ENCODE measurements at regions not wholly inside any gene's neighbourhood (a gene's known extent, or its start where the extent isn't known, plus 50 kb on each side); places are given as distances from the start of the nearest gene placed in this dataset.

DNA sequence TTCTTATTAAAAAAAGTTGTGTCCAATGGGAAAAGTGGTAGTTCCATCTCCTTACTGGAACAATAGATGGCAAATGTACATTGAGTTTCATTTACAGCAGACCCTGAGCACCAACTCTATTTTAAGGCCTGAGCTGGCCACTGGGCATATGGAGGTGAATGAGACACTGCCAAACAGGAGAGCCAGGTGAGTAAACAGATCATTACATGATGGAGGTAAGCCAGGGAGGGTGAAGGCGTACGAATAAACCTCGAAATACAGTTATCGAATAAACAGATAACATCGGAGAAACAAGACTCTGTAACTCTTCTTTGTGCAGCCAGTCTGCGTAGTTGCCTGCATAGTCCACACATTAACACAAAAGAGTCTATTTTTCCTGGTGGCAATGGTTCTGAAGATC is 446.4 kb upstream of the KLF4 start:
- TF ChIP-seq SRF (IDR thresholded peaks at IDR 0.05; ENCODE audit: low read depth, low read length) (no peak), THAP11 (CRISPR knock-in tag; IDR thresholded peaks at IDR 0.05) (no peak), PHF5A (CRISPR knock-in tag; IDR thresholded peaks at IDR 0.05; ENCODE audit: low read depth, unreplicated experiment) (no peak), RAD21 (CRISPR knock-in tag; IDR thresholded peaks at IDR 0.05) (no peak), ARNTL (CRISPR knock-in tag; IDR thresholded peaks at IDR 0.05) (no peak), ZNF20 (CRISPR knock-in tag; IDR thresholded peaks at IDR 0.05) (no peak), ZKSCAN1 (IDR thresholded peaks at IDR 0.05; ENCODE audit: low read length) (no peak), ZBTB1 (CRISPR knock-in tag; IDR thresholded peaks at IDR 0.05; ENCODE audit: borderline replicate concordance) (no peak)
- TF ChIP-seq, protein P1, sequence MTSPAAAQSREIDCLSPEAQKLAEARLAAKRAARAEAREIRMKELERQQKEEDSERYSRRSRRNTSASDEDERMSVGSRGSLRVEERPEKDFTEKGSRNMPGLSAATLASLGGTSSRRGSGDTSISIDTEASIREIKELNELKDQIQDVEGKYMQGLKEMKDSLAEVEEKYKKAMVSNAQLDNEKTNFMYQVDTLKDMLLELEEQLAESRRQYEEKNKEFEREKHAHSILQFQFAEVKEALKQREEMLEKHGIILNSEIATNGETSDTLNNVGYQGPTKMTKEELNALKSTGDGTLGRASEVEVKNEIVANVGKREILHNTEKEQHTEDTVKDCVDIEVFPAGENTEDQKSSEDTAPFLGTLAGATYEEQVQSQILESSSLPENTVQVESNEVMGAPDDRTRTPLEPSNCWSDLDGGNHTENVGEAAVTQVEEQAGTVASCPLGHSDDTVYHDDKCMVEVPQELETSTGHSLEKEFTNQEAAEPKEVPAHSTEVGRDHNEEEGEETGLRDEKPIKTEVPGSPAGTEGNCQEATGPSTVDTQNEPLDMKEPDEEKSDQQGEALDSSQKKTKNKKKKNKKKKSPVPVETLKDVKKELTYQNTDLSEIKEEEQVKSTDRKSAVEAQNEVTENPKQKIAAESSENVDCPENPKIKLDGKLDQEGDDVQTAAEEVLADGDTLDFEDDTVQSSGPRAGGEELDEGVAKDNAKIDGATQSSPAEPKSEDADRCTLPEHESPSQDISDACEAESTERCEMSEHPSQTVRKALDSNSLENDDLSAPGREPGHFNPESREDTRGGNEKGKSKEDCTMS (CRISPR knock-in tag; conservative IDR thresholded peaks at IDR 0.05) = no peak
- TF ChIP-seq, protein P2, sequence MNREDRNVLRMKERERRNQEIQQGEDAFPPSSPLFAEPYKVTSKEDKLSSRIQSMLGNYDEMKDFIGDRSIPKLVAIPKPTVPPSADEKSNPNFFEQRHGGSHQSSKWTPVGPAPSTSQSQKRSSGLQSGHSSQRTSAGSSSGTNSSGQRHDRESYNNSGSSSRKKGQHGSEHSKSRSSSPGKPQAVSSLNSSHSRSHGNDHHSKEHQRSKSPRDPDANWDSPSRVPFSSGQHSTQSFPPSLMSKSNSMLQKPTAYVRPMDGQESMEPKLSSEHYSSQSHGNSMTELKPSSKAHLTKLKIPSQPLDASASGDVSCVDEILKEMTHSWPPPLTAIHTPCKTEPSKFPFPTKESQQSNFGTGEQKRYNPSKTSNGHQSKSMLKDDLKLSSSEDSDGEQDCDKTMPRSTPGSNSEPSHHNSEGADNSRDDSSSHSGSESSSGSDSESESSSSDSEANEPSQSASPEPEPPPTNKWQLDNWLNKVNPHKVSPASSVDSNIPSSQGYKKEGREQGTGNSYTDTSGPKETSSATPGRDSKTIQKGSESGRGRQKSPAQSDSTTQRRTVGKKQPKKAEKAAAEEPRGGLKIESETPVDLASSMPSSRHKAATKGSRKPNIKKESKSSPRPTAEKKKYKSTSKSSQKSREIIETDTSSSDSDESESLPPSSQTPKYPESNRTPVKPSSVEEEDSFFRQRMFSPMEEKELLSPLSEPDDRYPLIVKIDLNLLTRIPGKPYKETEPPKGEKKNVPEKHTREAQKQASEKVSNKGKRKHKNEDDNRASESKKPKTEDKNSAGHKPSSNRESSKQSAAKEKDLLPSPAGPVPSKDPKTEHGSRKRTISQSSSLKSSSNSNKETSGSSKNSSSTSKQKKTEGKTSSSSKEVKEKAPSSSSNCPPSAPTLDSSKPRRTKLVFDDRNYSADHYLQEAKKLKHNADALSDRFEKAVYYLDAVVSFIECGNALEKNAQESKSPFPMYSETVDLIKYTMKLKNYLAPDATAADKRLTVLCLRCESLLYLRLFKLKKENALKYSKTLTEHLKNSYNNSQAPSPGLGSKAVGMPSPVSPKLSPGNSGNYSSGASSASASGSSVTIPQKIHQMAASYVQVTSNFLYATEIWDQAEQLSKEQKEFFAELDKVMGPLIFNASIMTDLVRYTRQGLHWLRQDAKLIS (CRISPR knock-in tag; IDR thresholded peaks at IDR 0.05) = no peak
- TF ChIP-seq, protein P3, sequence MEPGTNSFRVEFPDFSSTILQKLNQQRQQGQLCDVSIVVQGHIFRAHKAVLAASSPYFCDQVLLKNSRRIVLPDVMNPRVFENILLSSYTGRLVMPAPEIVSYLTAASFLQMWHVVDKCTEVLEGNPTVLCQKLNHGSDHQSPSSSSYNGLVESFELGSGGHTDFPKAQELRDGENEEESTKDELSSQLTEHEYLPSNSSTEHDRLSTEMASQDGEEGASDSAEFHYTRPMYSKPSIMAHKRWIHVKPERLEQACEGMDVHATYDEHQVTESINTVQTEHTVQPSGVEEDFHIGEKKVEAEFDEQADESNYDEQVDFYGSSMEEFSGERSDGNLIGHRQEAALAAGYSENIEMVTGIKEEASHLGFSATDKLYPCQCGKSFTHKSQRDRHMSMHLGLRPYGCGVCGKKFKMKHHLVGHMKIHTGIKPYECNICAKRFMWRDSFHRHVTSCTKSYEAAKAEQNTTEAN (CRISPR knock-in tag; conservative IDR thresholded peaks at IDR 0.05) = no peak
- TF ChIP-seq, protein P4, sequence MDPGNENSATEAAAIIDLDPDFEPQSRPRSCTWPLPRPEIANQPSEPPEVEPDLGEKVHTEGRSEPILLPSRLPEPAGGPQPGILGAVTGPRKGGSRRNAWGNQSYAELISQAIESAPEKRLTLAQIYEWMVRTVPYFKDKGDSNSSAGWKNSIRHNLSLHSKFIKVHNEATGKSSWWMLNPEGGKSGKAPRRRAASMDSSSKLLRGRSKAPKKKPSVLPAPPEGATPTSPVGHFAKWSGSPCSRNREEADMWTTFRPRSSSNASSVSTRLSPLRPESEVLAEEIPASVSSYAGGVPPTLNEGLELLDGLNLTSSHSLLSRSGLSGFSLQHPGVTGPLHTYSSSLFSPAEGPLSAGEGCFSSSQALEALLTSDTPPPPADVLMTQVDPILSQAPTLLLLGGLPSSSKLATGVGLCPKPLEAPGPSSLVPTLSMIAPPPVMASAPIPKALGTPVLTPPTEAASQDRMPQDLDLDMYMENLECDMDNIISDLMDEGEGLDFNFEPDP (CRISPR knock-in tag; conservative IDR thresholded peaks at IDR 0.05) = no peak

All from HepG2 (cell line).